Gastrocnemius medialis (tissue), 4 donors: ENCODE measurements at regions not wholly inside any gene's neighbourhood (a gene's known extent, or its start where the extent isn't known, plus 50 kb on each side); places are given as distances from the start of the nearest gene placed in this dataset.

ENCODE experiments used
- ATAC-seq, 2 donors: fragments of 150-250 bp; one replicate each; pipeline ENCODE4 v1.9.1; 2016
- DNase-seq, 2 donors: peaks; one replicate each; pipeline ENCODE4 v3.0.0-alpha.2; 2019
- H3K27ac ChIP-seq, 4 donors: fragments of 200-600 bp; sonication (generic); 1 replicate in 1 of 4; 2 replicates in 3 of 4; pipeline ENCODE4 v1.5.1; 2016 to 2018; ENCODE audit warnings: mild to moderate bottlenecking in 2 of 4, moderate library complexity in 1 of 4
- H3K27me3 ChIP-seq, 3 donors: fragments of 200-600 bp; sonication (generic) in 2 of 3; 1 replicate in 1 of 3; 2 replicates in 2 of 3; pipeline versions ENCODE4 v1.5.1 to v1.6.0; 2016 to 2019; ENCODE audit warnings: mild to moderate bottlenecking in 1 of 3, moderate library complexity in 1 of 3
- H3K36me3 ChIP-seq, 2 donors: fragments of 200-600 bp; sonication (generic) in 1 of 2; one replicate each; pipeline ENCODE4 v1.5.1; 2017 to 2018
- H3K4me1 ChIP-seq, 2 donors: fragments of 200-600 bp; sonication (generic) in 1 of 2; one replicate each; pipeline ENCODE4 v1.5.1; 2016 to 2017; ENCODE audit warnings: mild to moderate bottlenecking in 2 of 2
- H3K4me3 ChIP-seq, 4 donors: fragments of 200-600 bp; sonication (generic) in 3 of 4; 1 replicate in 1 of 4; 2 replicates in 3 of 4; pipeline ENCODE4 v1.5.1; 2016 to 2019; ENCODE audit warnings: mild to moderate bottlenecking in 2 of 4
- H3K9me3 ChIP-seq, 3 donors: fragments of 200-600 bp; sonication (generic) in 2 of 3; 1 replicate in 1 of 3; 2 replicates in 2 of 3; pipeline ENCODE4 v1.5.1; 2016 to 2019
- POLR2A ChIP-seq, 2 donors: fragments of 450-650 bp; IDR thresholded peaks; one replicate each; pipeline ENCODE4 v1.6.1; 2017; ENCODE audit warnings: antibody characterized with exemption in 2 of 2, mild to moderate bottlenecking in 2 of 2, moderate library complexity in 2 of 2
- in situ Hi-C, 4 donors: fragments of 200-750 bp; cut with MboI; loops; one replicate each; pipeline versions ENCODE4 v1.15.0 to v1.8.0; 2017; ENCODE audit warnings: low sequenced_read_pairs in 4 of 4
- intact Hi-C: fragments of 100-400 bp; cut with DNase I; formaldehyde crosslinking; loops from one replicate; pipeline ENCODE4 v1.15.1; 2023; ENCODE audit warnings: low total_unique reads
- TF ChIP-seq, protein P1 (sequence below), 5 experiments: fragments of 450-650 bp in 3 of 5; fragments of 200-600 bp in 2 of 5; sonication (generic) in 2 of 5; IDR thresholded peaks in 4 of 5; conservative IDR thresholded peaks in 1 of 5; 1 replicate in 4 of 5; 2 replicates in 1 of 5; pipeline ENCODE4 v1.5.1; 2016 to 2019; ENCODE audit warnings: antibody characterized with exemption in 5 of 5, mild to moderate bottlenecking in 3 of 5, moderate library complexity in 3 of 5

DNA sequence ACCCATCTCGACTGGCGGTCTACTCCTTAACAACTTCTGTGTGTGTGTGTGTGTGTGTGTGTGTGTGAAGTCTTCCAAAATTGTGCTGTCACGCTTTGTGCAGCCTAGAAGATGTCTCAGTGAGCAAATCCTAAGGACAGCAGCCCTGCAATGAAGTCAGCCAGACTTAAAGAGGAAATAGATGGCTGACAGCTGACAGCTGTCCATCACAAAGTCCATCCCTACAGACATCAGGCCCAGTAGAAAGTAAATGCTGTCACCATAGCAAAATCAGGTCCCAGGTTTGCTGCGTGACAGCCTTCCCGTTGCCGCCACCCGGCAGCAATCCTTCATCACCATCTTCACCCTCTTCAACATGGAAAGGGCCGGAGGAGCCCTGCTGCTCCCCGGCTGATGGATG lies 416.0 kb downstream of the SOX9 start:
- Histone ChIP-seq H3K9me3 (no peaks in the 10 kb centered on the region), H3K27me3 (no peaks in the 10 kb centered on the region), H3K4me3 (no peak overlapping the region), H3K4me1 (peaks cover 0 to 3% of the 10 kb centered on the region in 2 donors), H3K27ac (no peak overlapping the region), H3K36me3 (no peaks in the 10 kb centered on the region)
- TF ChIP-seq, protein P1, sequence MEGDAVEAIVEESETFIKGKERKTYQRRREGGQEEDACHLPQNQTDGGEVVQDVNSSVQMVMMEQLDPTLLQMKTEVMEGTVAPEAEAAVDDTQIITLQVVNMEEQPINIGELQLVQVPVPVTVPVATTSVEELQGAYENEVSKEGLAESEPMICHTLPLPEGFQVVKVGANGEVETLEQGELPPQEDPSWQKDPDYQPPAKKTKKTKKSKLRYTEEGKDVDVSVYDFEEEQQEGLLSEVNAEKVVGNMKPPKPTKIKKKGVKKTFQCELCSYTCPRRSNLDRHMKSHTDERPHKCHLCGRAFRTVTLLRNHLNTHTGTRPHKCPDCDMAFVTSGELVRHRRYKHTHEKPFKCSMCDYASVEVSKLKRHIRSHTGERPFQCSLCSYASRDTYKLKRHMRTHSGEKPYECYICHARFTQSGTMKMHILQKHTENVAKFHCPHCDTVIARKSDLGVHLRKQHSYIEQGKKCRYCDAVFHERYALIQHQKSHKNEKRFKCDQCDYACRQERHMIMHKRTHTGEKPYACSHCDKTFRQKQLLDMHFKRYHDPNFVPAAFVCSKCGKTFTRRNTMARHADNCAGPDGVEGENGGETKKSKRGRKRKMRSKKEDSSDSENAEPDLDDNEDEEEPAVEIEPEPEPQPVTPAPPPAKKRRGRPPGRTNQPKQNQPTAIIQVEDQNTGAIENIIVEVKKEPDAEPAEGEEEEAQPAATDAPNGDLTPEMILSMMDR (IDR thresholded peaks at IDR 0.05 in 4 of 5, conservative IDR thresholded peaks at IDR 0.05 in 1 of 5): no peak
- no peak for TF ChIP-seq POLR2A (IDR thresholded peaks at IDR 0.05)
- DNase-seq (no peak), ATAC-seq (no peak)
- in situ Hi-C loops: loop anchor here in 2 of 4 donors (10.0 to 25.0 kb wide), 3 partner anchors 1074 to 1902 kb away; no protein-coding TSS in a partner anchor
- intact Hi-C loops: no loop called here

DNA sequence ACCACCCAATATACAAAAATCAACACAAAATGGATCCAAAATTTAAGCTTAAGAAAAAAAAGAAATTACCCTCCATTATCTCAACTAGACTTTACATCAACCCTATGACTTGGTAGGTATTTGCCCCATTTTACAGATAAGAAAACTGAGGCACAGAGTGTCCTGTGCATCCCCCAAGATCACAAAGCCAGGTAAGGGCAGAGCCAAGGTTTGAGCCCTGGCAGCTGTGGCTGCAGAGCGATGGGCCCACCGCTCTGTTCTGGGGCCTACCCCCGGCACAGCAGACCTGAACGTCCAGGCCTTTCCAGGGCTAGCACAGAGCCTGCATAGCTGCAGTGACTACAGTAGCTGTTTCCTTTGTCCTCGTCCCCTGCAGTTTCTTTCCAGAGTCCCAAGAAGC lies 417.6 kb downstream of the SOX9 start:
- intact Hi-C loops: no loop called here

DNA sequence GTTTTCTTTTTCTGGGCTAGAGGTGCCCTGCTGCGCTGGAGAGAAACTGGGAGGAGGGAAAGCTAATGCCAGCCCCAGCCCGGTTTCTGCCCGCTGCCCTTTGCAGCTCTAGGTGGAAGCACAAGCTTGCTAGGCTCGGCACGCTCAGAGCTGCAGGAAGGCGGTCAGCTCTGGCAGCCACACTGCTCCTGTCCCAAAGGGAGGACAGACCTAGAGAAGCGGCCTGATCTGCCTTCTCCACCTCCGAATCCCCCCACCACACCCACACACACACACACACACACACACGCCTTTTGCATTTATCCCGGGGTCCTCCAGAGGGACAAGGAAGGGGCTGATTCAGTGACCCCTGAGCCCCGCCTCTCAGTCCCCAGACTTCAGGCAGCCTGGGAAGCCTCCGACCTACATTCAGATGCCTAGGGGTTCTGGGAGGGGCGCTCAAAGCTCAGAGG lies 418.1 kb downstream of the SOX9 start:
- H3K27me3 ChIP-seq: no peaks in the 10 kb centered on the region
- DNase-seq: no peak
- no peaks in the 10 kb centered on the region for H3K36me3 ChIP-seq
- in situ Hi-C loops: loop anchor here in 2 of 4 donors (10.0 to 25.0 kb wide), 3 partner anchors 1077 to 1904 kb away; no protein-coding TSS in a partner anchor
- intact Hi-C loops: no loop called here
- H3K27ac ChIP-seq: no peak overlapping the region
- no peaks in the 10 kb centered on the region for H3K9me3 ChIP-seq
- peaks cover 0 to 3% of the 10 kb centered on the region in 2 donors for H3K4me1 ChIP-seq
- no peak overlapping the region for H3K4me3 ChIP-seq
- ATAC-seq: no peak
- TF ChIP-seq, protein P1 (IDR thresholded peaks at IDR 0.05 in 4 of 5, conservative IDR thresholded peaks at IDR 0.05 in 1 of 5): no peak
- no peak for TF ChIP-seq POLR2A (IDR thresholded peaks at IDR 0.05)

More for the DNA sequence above, 417.6 kb downstream of the SOX9 start:
- TF ChIP-seq, protein P1 (IDR thresholded peaks at IDR 0.05 in 4 of 5, conservative IDR thresholded peaks at IDR 0.05 in 1 of 5): no peak
- no peak for TF ChIP-seq POLR2A (IDR thresholded peaks at IDR 0.05)
- ATAC-seq (no peak), DNase-seq (no peak)
- in situ Hi-C loops: loop anchor here in 2 of 4 donors (10.0 to 25.0 kb wide), 3 partner anchors 1076 to 1904 kb away; no protein-coding TSS in a partner anchor
- Histone ChIP-seq H3K9me3 (no peaks in the 10 kb centered on the region), H3K4me3 (no peak overlapping the region), H3K36me3 (no peaks in the 10 kb centered on the region), H3K27me3 (no peaks in the 10 kb centered on the region), H3K4me1 (peaks cover 0 to 3% of the 10 kb centered on the region in 2 donors), H3K27ac (no peak overlapping the region)

DNA sequence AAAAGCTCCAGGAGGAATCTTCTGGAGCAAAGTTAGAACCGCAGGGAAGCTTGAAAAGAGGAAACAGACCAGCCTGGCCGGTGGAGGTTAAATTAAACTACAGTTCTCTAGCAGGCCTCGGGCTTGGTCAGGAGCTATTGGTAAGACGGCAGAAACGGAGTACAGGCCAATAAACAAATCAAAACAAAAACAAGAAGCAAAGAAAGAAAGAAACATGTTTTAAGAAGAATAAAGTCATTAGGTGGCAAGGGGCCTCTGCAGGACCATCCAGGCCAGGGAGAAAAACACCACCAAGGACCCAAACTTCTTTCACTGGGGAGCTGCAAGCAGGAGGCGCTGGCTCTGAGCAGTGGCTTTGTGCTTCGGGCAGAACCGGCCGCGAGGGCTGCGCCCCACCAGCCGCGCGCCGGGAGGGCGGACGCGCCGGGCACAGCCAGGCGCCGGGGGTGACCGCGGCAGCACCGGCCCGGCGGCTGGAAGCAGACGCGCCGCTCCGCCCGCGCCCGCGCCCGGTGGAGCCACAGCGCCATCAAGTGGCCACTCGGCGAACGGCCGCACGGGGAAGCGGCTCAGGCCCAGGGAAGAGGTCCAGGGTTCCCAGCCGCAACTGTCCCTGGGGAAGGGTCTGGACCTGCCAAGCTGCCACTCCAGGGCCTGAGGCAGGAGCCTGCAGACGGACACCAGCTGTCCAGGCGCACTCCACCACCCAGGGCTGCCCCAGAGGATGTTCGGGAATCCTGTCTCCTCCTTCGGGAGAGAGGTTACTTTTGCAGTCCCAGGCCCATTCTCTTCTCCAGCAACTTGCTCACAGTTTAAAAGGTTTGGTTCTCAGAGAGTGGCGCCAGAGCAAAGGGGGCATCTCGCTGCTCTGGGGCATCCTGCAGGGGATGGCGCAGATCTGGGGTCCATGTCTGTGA lies 419.4 kb downstream of the SOX9 start:
- no peaks in the 10 kb centered on the region for H3K36me3 ChIP-seq
- peaks cover 0 to 3% of the 10 kb centered on the region in 2 donors for H3K4me1 ChIP-seq
- ATAC-seq (peak; percentile 83 to 85), DNase-seq (peak; percentile 10 to 33)
- H3K27me3 ChIP-seq: no peaks in the 10 kb centered on the region
- TF ChIP-seq, protein P1 (IDR thresholded peaks at IDR 0.05 in 4 of 5, conservative IDR thresholded peaks at IDR 0.05 in 1 of 5): peak; percentile 80 to 96 (median 94)
- no peak for TF ChIP-seq POLR2A (IDR thresholded peaks at IDR 0.05)
- peak overlapping the region in 1 of 4 donors; percentile 28 for H3K4me3 ChIP-seq
- H3K9me3 ChIP-seq: no peaks in the 10 kb centered on the region
- H3K27ac ChIP-seq: no peak overlapping the region
- in situ Hi-C loops (loop anchor here (5.0 to 25.0 kb wide), 5 partner anchors 1078 to 1905 kb away; no protein-coding TSS in a partner anchor), intact Hi-C loops (loop anchor here (1.0 kb wide), 3 partner anchors 1067 to 1904 kb away; no protein-coding TSS in a partner anchor)
